ENCODE measurements at regions not wholly inside any gene's neighbourhood (a gene's known extent, or its start where the extent isn't known, plus 50 kb on each side); places are given as distances from the start of the nearest gene placed in this dataset.

GRCh38 chr5:157917899-157918809 lies 59.2 kb upstream of the CLINT1 start:
- Histone ChIP-seq H3K9me3 (replicated peaks; ENCODE audit: control insufficient read depth, insufficient read depth, low read length) (no peaks in the 10 kb centered on the region), H3K4me1 (ENCODE audit: control insufficient read depth, insufficient read depth, low read length) (no peaks in the 10 kb centered on the region; the same call in 1 of the 2 replicates), H4K20me1 (ENCODE audit: control insufficient read depth, insufficient read depth) (no peaks in the 10 kb centered on the region), H3K4me2 (ENCODE audit: control insufficient read depth, insufficient read depth) (no peak overlapping the region), H2AFZ (ENCODE audit: control insufficient read depth, low read depth, low read length) (no peak overlapping the region), H3K79me2 (ENCODE audit: control insufficient read depth, insufficient read depth, low read length) (no peaks in the 10 kb centered on the region), H3K4me3 (no peak overlapping the region), H3K27ac (ENCODE audit: control insufficient read depth, insufficient read depth) (no peak overlapping the region), H3K27me3 (replicated peaks in 1 of 2; ENCODE audit: control insufficient read depth in 2 of 2, insufficient read depth in 2 of 2, low read length in 1 of 2) (no peaks in the 10 kb centered on the region), H3K9ac (ENCODE audit: control insufficient read depth, insufficient read depth, low read length) (no peak overlapping the region), H3K36me3 (ENCODE audit: control insufficient read depth in 2 of 2, insufficient read depth in 2 of 2, low read length in 1 of 2) (no peaks in the 10 kb centered on the region)
- ChIA-PET RAD21 (ENCODE audit: unreplicated experiment) (interaction anchor here (0.8 to 8.7 kb wide), 10 partner anchors 31 to 101 kb away, joined by 4 to 66 read pairs (median 6); partner anchors contain the start of gene CLINT1), POLR2A (interaction anchor here (0.6 to 1.4 kb wide), 2 partner anchors 45 to 66 kb away, joined by 3 to 4 read pairs; no protein-coding TSS in a partner anchor), CTCF (interaction anchor here (0.6 to 9.1 kb wide), 20 partner anchors 9 to 156 kb away, joined by 3 to 166 read pairs (median 4); partner anchors contain the start of gene CLINT1), SMC1A (ENCODE audit: uncharacterized antibody, unreplicated experiment) (interaction anchor here (0.6 to 9.0 kb wide), 17 partner anchors 9 to 470 kb away, joined by 3 to 150 read pairs (median 5); partner anchors contain the start of gene CLINT1)
- peak; percentile 65 for FAIRE-seq
- peak; percentile 92 for ATAC-seq
- intact Hi-C loops (cut with micrococcal nuclease; ENCODE audit: unreplicated experiment) (loop anchor here (1.0 to 2.0 kb wide), 5 partner anchors 31 to 102 kb away; no protein-coding TSS in a partner anchor), in situ Hi-C loops (cut with MboI) (loop anchor here (5.0 kb wide), 2 partner anchors 61 to 96 kb away; partner anchors contain the start of gene CLINT1)
- 50% methylated on average over 8 of the region's 8 CpGs for WGBS (ENCODE audit: insufficient coverage, insufficient replicate concordance, low lambda C conversion rate, missing lambda C conversion rate)
- DNase-seq (ENCODE audit: low read depth, low spot score): no peak
- BruUV-seq (replicated peaks): no TSS peak
- TF ChIP-seq IKZF1 (conservative IDR thresholded peaks at IDR 0.05) (peak; percentile 54), SMC3 (IDR thresholded peaks at IDR 0.05; ENCODE audit: borderline replicate concordance, low read length) (peak; percentile 81), IKZF2 (IDR thresholded peaks at IDR 0.05) (peak in 1 of 2 experiments; percentile 39; a peak in 1 of 4 replicates), RUNX3 (IDR thresholded peaks at IDR 0.05; ENCODE audit: low read length) (peak; percentile 49; the same call in 1 of the 2 replicates), NR2F1 (conservative IDR thresholded peaks at IDR 0.05) (no peak), BACH1 (IDR thresholded peaks at IDR 0.05; ENCODE audit: borderline replicate concordance) (peak; percentile 94), JUNB (IDR thresholded peaks at IDR 0.05) (peak; percentile 17; the same call in 1 of the 2 replicates), RAD21 (IDR thresholded peaks at IDR 0.05; ENCODE audit: insufficient read depth, low read depth, low read length) (peak; percentile 81), IRF4 (IDR thresholded peaks at IDR 0.05; ENCODE audit: low read depth, low read length) (0 out of 2 replicates have a peak, but pooled peaks have one; percentile 35), YY1 (IDR thresholded peaks at IDR 0.05; ENCODE audit: low read depth, low read length) (peak; percentile 53; the same call in 1 of the 2 replicates)
- TF ChIP-seq, protein P1, sequence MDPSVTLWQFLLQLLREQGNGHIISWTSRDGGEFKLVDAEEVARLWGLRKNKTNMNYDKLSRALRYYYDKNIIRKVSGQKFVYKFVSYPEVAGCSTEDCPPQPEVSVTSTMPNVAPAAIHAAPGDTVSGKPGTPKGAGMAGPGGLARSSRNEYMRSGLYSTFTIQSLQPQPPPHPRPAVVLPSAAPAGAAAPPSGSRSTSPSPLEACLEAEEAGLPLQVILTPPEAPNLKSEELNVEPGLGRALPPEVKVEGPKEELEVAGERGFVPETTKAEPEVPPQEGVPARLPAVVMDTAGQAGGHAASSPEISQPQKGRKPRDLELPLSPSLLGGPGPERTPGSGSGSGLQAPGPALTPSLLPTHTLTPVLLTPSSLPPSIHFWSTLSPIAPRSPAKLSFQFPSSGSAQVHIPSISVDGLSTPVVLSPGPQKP (IDR thresholded peaks at IDR 0.05; ENCODE audit: low read depth, low read length): no peak
- TF ChIP-seq, protein P2, sequence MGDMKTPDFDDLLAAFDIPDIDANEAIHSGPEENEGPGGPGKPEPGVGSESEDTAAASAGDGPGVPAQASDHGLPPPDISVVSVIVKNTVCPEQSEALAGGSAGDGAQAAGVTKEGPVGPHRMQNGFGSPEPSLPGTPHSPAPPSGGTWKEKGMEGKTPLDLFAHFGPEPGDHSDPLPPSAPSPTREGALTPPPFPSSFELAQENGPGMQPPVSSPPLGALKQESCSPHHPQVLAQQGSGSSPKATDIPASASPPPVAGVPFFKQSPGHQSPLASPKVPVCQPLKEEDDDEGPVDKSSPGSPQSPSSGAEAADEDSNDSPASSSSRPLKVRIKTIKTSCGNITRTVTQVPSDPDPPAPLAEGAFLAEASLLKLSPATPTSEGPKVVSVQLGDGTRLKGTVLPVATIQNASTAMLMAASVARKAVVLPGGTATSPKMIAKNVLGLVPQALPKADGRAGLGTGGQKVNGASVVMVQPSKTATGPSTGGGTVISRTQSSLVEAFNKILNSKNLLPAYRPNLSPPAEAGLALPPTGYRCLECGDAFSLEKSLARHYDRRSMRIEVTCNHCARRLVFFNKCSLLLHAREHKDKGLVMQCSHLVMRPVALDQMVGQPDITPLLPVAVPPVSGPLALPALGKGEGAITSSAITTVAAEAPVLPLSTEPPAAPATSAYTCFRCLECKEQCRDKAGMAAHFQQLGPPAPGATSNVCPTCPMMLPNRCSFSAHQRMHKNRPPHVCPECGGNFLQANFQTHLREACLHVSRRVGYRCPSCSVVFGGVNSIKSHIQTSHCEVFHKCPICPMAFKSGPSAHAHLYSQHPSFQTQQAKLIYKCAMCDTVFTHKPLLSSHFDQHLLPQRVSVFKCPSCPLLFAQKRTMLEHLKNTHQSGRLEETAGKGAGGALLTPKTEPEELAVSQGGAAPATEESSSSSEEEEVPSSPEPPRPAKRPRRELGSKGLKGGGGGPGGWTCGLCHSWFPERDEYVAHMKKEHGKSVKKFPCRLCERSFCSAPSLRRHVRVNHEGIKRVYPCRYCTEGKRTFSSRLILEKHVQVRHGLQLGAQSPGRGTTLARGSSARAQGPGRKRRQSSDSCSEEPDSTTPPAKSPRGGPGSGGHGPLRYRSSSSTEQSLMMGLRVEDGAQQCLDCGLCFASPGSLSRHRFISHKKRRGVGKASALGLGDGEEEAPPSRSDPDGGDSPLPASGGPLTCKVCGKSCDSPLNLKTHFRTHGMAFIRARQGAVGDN (IDR thresholded peaks at IDR 0.05): peak; percentile 81
- TF ChIP-seq, protein P3, sequence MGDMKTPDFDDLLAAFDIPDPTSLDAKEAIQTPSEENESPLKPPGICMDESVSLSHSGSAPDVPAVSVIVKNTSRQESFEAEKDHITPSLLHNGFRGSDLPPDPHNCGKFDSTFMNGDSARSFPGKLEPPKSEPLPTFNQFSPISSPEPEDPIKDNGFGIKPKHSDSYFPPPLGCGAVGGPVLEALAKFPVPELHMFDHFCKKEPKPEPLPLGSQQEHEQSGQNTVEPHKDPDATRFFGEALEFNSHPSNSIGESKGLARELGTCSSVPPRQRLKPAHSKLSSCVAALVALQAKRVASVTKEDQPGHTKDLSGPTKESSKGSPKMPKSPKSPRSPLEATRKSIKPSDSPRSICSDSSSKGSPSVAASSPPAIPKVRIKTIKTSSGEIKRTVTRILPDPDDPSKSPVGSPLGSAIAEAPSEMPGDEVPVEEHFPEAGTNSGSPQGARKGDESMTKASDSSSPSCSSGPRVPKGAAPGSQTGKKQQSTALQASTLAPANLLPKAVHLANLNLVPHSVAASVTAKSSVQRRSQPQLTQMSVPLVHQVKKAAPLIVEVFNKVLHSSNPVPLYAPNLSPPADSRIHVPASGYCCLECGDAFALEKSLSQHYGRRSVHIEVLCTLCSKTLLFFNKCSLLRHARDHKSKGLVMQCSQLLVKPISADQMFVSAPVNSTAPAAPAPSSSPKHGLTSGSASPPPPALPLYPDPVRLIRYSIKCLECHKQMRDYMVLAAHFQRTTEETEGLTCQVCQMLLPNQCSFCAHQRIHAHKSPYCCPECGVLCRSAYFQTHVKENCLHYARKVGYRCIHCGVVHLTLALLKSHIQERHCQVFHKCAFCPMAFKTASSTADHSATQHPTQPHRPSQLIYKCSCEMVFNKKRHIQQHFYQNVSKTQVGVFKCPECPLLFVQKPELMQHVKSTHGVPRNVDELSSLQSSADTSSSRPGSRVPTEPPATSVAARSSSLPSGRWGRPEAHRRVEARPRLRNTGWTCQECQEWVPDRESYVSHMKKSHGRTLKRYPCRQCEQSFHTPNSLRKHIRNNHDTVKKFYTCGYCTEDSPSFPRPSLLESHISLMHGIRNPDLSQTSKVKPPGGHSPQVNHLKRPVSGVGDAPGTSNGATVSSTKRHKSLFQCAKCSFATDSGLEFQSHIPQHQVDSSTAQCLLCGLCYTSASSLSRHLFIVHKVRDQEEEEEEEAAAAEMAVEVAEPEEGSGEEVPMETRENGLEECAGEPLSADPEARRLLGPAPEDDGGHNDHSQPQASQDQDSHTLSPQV (IDR thresholded peaks at IDR 0.05): peak; percentile 98
